Activated CD8-positive, alpha-beta memory T cell treated with anti-CD3 and anti-CD28 coated beads, Interleukin-2, amount 50 U/mL, for 24 hours (primary cell): ENCODE measurements at regions not wholly inside any gene's neighbourhood (a gene's known extent, or its start where the extent isn't known, plus 50 kb on each side); places are given as distances from the start of the nearest gene placed in this dataset.

Experiments
- DNase-seq: peaks from one replicate; pipeline ENCODE4 v3.0.0-alpha.2; 2020; ENCODE audit errors: extremely low read depth

- no peak for DNase-seq
Observed at GRCh38 chr5:65068410-65068809, 299.7 kb downstream of the CWC27 start.

- DNase-seq: no peak
Observed at GRCh38 chr5:65070026-65070425, 301.3 kb downstream of the CWC27 start.

GRCh38 chr5:65072850-65073249 lies 304.1 kb downstream of the CWC27 start:
- DNase-seq: no peak

GRCh38 chr5:65073250-65073661 lies 304.5 kb downstream of the CWC27 start:
- DNase-seq: no peak

GRCh38 chr5:65075623-65076250 lies 307.0 kb downstream of the CWC27 start:
- DNase-seq: no peak

- peak; percentile 17 for DNase-seq
Observed at GRCh38 chr5:65076251-65076869, 307.6 kb downstream of the CWC27 start.

GRCh38 chr5:65077653-65078052 lies 308.9 kb downstream of the CWC27 start:
- DNase-seq: no peak

- DNase-seq: no peak
Observed at GRCh38 chr5:65078331-65078730, 309.6 kb downstream of the CWC27 start.

GRCh38 chr5:65081071-65081470 lies 312.3 kb downstream of the CWC27 start:
- no peak for DNase-seq

GRCh38 chr5:65084795-65085515 lies 316.2 kb downstream of the CWC27 start:
- DNase-seq: no peak

- DNase-seq: no peak
Observed at GRCh38 chr5:65085516-65085850, 316.8 kb downstream of the CWC27 start.

- DNase-seq: no peak
Observed at GRCh38 chr5:65086234-65086890, 317.6 kb downstream of the CWC27 start.

GRCh38 chr5:65087154-65087553 lies 318.4 kb downstream of the CWC27 start:
- no peak for DNase-seq

- DNase-seq: no peak
Observed at GRCh38 chr5:65094279-65094678, 325.5 kb downstream of the CWC27 start.

GRCh38 chr5:65098393-65098792 lies 329.7 kb downstream of the CWC27 start:
- no peak for DNase-seq
